HuH-7 (cell line): ENCODE measurements at regions not wholly inside any gene's neighbourhood (a gene's known extent, or its start where the extent isn't known, plus 50 kb on each side); places are given as distances from the start of the nearest gene placed in this dataset.
A peak's percentile ranks its signal among the peaks of the same experiment; 100 is the strongest.
"Not testable (repeated sequence)": the region's sequence is repeated elsewhere in the genome, so short reads cannot be mapped to it uniquely, and the experiment has no call there.

Source experiments
- DNase-seq: peaks from one replicate; pipeline ENCODE4 v3.0.0; 2011; ENCODE audit warnings: low spot score

- no peak for DNase-seq
These were observed 269.8 kb upstream of the RGMB start for GRCh38 chr5:98503616-98504015.

- DNase-seq: peak; percentile 30
These were observed 269.0 kb upstream of the RGMB start for GRCh38 chr5:98504505-98504904.

GRCh38 chr5:98510143-98510985, 263.1 kb upstream of the RGMB start:
- no peak for DNase-seq

GRCh38 chr5:98513380-98513779, 260.1 kb upstream of the RGMB start:
- no peak for DNase-seq

- no peak for DNase-seq
These were observed 259.2 kb upstream of the RGMB start for GRCh38 chr5:98514215-98514614.

- DNase-seq: no peak
These were observed 256.8 kb upstream of the RGMB start for GRCh38 chr5:98516701-98517100.

- no peak for DNase-seq
These were observed 255.7 kb upstream of the RGMB start for GRCh38 chr5:98517560-98518366.

GRCh38 chr5:98518754-98519153, 254.7 kb upstream of the RGMB start:
- no peak for DNase-seq

GRCh38 chr5:98519571-98519970, 253.9 kb upstream of the RGMB start:
- DNase-seq: no peak

GRCh38 chr5:98521821-98522220, 251.6 kb upstream of the RGMB start:
- no peak for DNase-seq

- no peak for DNase-seq
These were observed 248.7 kb upstream of the RGMB start for GRCh38 chr5:98524773-98525172.

- DNase-seq: no peak
These were observed 245.6 kb upstream of the RGMB start for GRCh38 chr5:98527846-98528245.

GRCh38 chr5:98529321-98529720, 244.1 kb upstream of the RGMB start:
- DNase-seq: no peak

- DNase-seq: no peak
These were observed 243.2 kb upstream of the RGMB start for GRCh38 chr5:98530224-98530623.

- DNase-seq: no peak
These were observed 237.6 kb upstream of the RGMB start for GRCh38 chr5:98535901-98536300.

- no peak for DNase-seq
These were observed 233.4 kb upstream of the RGMB start for GRCh38 chr5:98540056-98540455.

GRCh38 chr5:98541641-98542040, 231.8 kb upstream of the RGMB start:
- no peak for DNase-seq

- DNase-seq: no peak
These were observed 230.0 kb upstream of the RGMB start for GRCh38 chr5:98543490-98543889.

- not testable (repeated sequence) for DNase-seq
These were observed 226.5 kb upstream of the RGMB start for GRCh38 chr5:98546924-98547323.

GRCh38 chr5:98556712-98557111, 216.8 kb upstream of the RGMB start:
- DNase-seq: no peak

GRCh38 chr5:98557916-98558315, 215.5 kb upstream of the RGMB start:
- no peak for DNase-seq

GRCh38 chr5:98563885-98564653, 209.4 kb upstream of the RGMB start:
- DNase-seq: no peak

GRCh38 chr5:98564836-98565235, 208.6 kb upstream of the RGMB start:
- DNase-seq: no peak
